H9 (cell line): ENCODE measurements at regions not wholly inside any gene's neighbourhood (a gene's known extent, or its start where the extent isn't known, plus 50 kb on each side); places are given as distances from the start of the nearest gene placed in this dataset.

Experiments
- DNase-seq: peaks from one replicate; pipeline ENCODE4 v3.0.0-alpha.2; 2017
- H2AFZ ChIP-seq: one replicate; pipeline ENCODE4 v1.6.1; 2013; ENCODE audit warnings: mild to moderate bottlenecking, low read length, control low read depth, moderate library complexity
- H2AK5ac ChIP-seq: 2 replicates; pipeline ENCODE4 v1.6.1; 2013; ENCODE audit warnings: low read length, control low read depth, mixed read lengths; ENCODE audit not compliant: insufficient read length
- H2BK120ac ChIP-seq: one replicate; pipeline ENCODE4 v1.6.1; 2013; ENCODE audit warnings: low read depth, mild to moderate bottlenecking, low read length, control low read depth, inconsistent platforms; ENCODE audit not compliant: poor library complexity, severe bottlenecking
- H2BK12ac ChIP-seq: 2 replicates; pipeline ENCODE4 v1.6.1; 2013; ENCODE audit warnings: low read length, control low read depth, mixed read lengths, low read depth; ENCODE audit not compliant: insufficient read length
- H2BK15ac ChIP-seq: 2 replicates; pipeline ENCODE4 v1.6.1; 2013; ENCODE audit warnings: low read depth, low read length, control low read depth
- H2BK20ac ChIP-seq: one replicate; pipeline ENCODE4 v1.6.1; 2013; ENCODE audit warnings: low read depth, mild to moderate bottlenecking, low read length, control low read depth, inconsistent platforms; ENCODE audit not compliant: poor library complexity, severe bottlenecking
- H2BK5ac ChIP-seq: 2 replicates; pipeline ENCODE4 v1.6.1; 2013; ENCODE audit warnings: low read length, control low read depth, mixed read lengths; ENCODE audit not compliant: insufficient read length
- H3K14ac ChIP-seq: 2 replicates; pipeline ENCODE4 v1.6.1; 2013; ENCODE audit warnings: low read length, control low read depth; ENCODE audit not compliant: insufficient read depth
- H3K18ac ChIP-seq: 2 replicates; pipeline ENCODE4 v1.6.1; 2013; ENCODE audit warnings: low read depth, mild to moderate bottlenecking, mixed read lengths, low read length, control low read depth; ENCODE audit not compliant: insufficient read length
- H3K23ac ChIP-seq: 2 replicates; pipeline ENCODE4 v1.6.1; 2013; ENCODE audit warnings: low read length, control low read depth, mixed read lengths, low read depth; ENCODE audit not compliant: insufficient read length
- H3K23me2 ChIP-seq: 2 replicates; pipeline ENCODE4 v1.6.1; 2013; ENCODE audit warnings: low read depth, mild to moderate bottlenecking, mixed read lengths, low read length, control low read depth; ENCODE audit not compliant: insufficient read length, poor library complexity, severe bottlenecking
- H3K27ac ChIP-seq: 2 replicates; pipeline ENCODE4 v1.5.1; 2013; ENCODE audit warnings: low read length, control low read depth, mixed read lengths, low read depth; ENCODE audit not compliant: insufficient read length
- H3K27me3 ChIP-seq: 2 replicates; pipeline ENCODE4 v1.6.1; 2013; ENCODE audit warnings: low read length, control low read depth, inconsistent platforms; ENCODE audit not compliant: insufficient read depth
- H3K4ac ChIP-seq: 2 replicates; pipeline ENCODE4 v1.6.1; 2013; ENCODE audit warnings: low read depth, mild to moderate bottlenecking, control low read depth, inconsistent platforms, low read length, moderate library complexity
- H3K4me1 ChIP-seq: 2 replicates; pipeline ENCODE4 v1.6.1; 2013; ENCODE audit warnings: low read length, control low read depth, inconsistent platforms; ENCODE audit not compliant: insufficient read depth
- H3K4me2 ChIP-seq: 2 replicates; pipeline ENCODE4 v1.6.1; 2013; ENCODE audit warnings: low read length, control low read depth, mixed read lengths; ENCODE audit not compliant: insufficient read length, insufficient read depth
- H3K56ac ChIP-seq: 2 replicates; pipeline ENCODE4 v1.6.1; 2013; ENCODE audit warnings: low read depth, mild to moderate bottlenecking, mixed read lengths, low read length, control low read depth; ENCODE audit not compliant: insufficient read length
- H3K79me1 ChIP-seq: 2 replicates; pipeline ENCODE4 v1.6.1; 2013; ENCODE audit warnings: low read depth, mild to moderate bottlenecking, moderate library complexity, low read length, control low read depth, inconsistent platforms; ENCODE audit not compliant: insufficient read depth, poor library complexity, severe bottlenecking
- H3K79me2 ChIP-seq: 2 replicates; pipeline ENCODE4 v1.6.1; 2013; ENCODE audit warnings: low read length, control low read depth, inconsistent platforms; ENCODE audit not compliant: insufficient read depth
- H3K9ac ChIP-seq: 2 replicates; pipeline ENCODE4 v1.6.1; 2013; ENCODE audit warnings: low read length, control low read depth, mixed read lengths; ENCODE audit not compliant: insufficient read length; ENCODE audit errors: extremely low read depth
- H3K9me3 ChIP-seq: one replicate; pipeline ENCODE4 v1.6.1; 2013; ENCODE audit warnings: low read depth, low read length, inconsistent platforms; ENCODE audit not compliant: control insufficient read depth
- H3T11ph ChIP-seq: one replicate; pipeline ENCODE4 v1.6.1; 2013; ENCODE audit warnings: mild to moderate bottlenecking, low read length, control low read depth, inconsistent platforms
- H4K20me1 ChIP-seq: one replicate; pipeline ENCODE4 v1.6.1; 2013; ENCODE audit not compliant: control insufficient read depth, insufficient read length, insufficient read depth
- H4K5ac ChIP-seq: 2 replicates; pipeline ENCODE4 v1.6.1; 2013; ENCODE audit warnings: low read depth, mild to moderate bottlenecking, mixed read lengths, low read length, control low read depth; ENCODE audit not compliant: insufficient read length
- H4K8ac ChIP-seq: replicated peaks from 2 replicates; pipeline ENCODE4 v1.6.1; 2013; ENCODE audit warnings: low read length, control low read depth, mixed read lengths, low read depth; ENCODE audit not compliant: insufficient read length
- H4K91ac ChIP-seq: 2 replicates; pipeline ENCODE4 v1.6.1; 2013; ENCODE audit warnings: low read depth, mild to moderate bottlenecking, moderate library complexity, mixed read lengths, low read length, control low read depth; ENCODE audit not compliant: insufficient read length
- H3K27ac Mint-ChIP-seq, 3 experiments: 2 replicates in 2 of 3; 3 replicates in 1 of 3; pipeline ENCODE4 v1.8.0; 2020 to 2021; ENCODE audit warnings: mixed read lengths in 3 of 3, mild to moderate bottlenecking in 1 of 3, moderate library complexity in 1 of 3
- H3K27me3 Mint-ChIP-seq: 2 replicates; pipeline ENCODE4 v1.8.0; 2021; ENCODE audit warnings: low read depth, mild to moderate bottlenecking, moderate library complexity, mixed read lengths
- H3K36me3 Mint-ChIP-seq, 3 experiments: 2 replicates in 2 of 3; 3 replicates in 1 of 3; pipeline ENCODE4 v1.8.0; 2020 to 2021; ENCODE audit warnings: low read depth in 3 of 3, mixed read lengths in 3 of 3; ENCODE audit not compliant: insufficient read depth in 1 of 3
- H3K4me1 Mint-ChIP-seq, 2 experiments: 2 replicates each; pipeline ENCODE4 v1.8.0; 2020; ENCODE audit warnings: mixed read lengths in 2 of 2
- H3K4me3 Mint-ChIP-seq, 2 experiments: 2 replicates in 1 of 2; 3 replicates in 1 of 2; pipeline ENCODE4 v1.8.0; 2020 to 2021; ENCODE audit warnings: mild to moderate bottlenecking in 2 of 2, mixed read lengths in 2 of 2, moderate library complexity in 1 of 2
- H3K9me3 Mint-ChIP-seq, 2 experiments: 2 replicates in 1 of 2; 3 replicates in 1 of 2; pipeline ENCODE4 v1.8.0; 2020; ENCODE audit warnings: mild to moderate bottlenecking in 2 of 2, mixed read lengths in 2 of 2, moderate library complexity in 1 of 2
- CTCF ChIP-seq: fragments of 200-600 bp; sonication (generic); conservative IDR thresholded peaks from 3 replicates; pipeline ENCODE4 v1.8.0; 2021; ENCODE audit warnings: antibody characterized with exemption, mild to moderate bottlenecking
- WGBS: extraction: QIAGEN DNeasy Blood & Tissue Kit; methylation state at CpG from one replicate; pipeline ENCODE4 v1.1.7; 2013; ENCODE audit warnings: missing lambda C conversion rate, low lambda C conversion rate, mixed read lengths; ENCODE audit not compliant: insufficient read length; ENCODE audit errors: extremely low coverage; 5-methylcytosine and 5-hydroxymethylcytosine counted together

- H2BK20ac ChIP-seq, result no peak overlapping the region
- H3K9ac ChIP-seq, result no peak overlapping the region
- peak overlapping the region in 2 of 3 experiments; percentile 49 to 80; a peak in 1 of 7 replicates for H3K27ac Mint-ChIP-seq
- no peaks in the 10 kb centered on the region for H3K79me1 ChIP-seq
- DNase-seq, result no peak
- H3K27me3 Mint-ChIP-seq, result no peaks in the 10 kb centered on the region
- H4K20me1 ChIP-seq, result no peaks in the 10 kb centered on the region
- H3T11ph ChIP-seq, result no peak overlapping the region
- H2AFZ ChIP-seq, result no peak overlapping the region
- H3K18ac ChIP-seq, result no peak overlapping the region
- no CpG with 5 or more reads among the region's 6 CpGs for WGBS
- H3K4me2 ChIP-seq, result no peak overlapping the region
- H3K56ac ChIP-seq, result no peak overlapping the region
- H2BK5ac ChIP-seq, result no peak overlapping the region
- no peak overlapping the region for H4K91ac ChIP-seq
- H3K23ac ChIP-seq, result no peak overlapping the region
- H2BK12ac ChIP-seq, result no peak overlapping the region
- no peaks in the 10 kb centered on the region for H3K79me2 ChIP-seq
- no peaks in the 10 kb centered on the region for H3K23me2 ChIP-seq
- no peak overlapping the region for H3K27ac ChIP-seq
- H3K9me3 ChIP-seq, result no peaks in the 10 kb centered on the region
- no peaks in the 10 kb centered on the region for H3K27me3 ChIP-seq
- H2AK5ac ChIP-seq, result no peak overlapping the region
- peaks cover 24 to 33% of the 10 kb centered on the region in 2 experiments for H3K4me1 Mint-ChIP-seq
- no peak overlapping the region for H4K8ac ChIP-seq
- H3K4me1 ChIP-seq, result no peaks in the 10 kb centered on the region; the same call in 1 of the 2 replicates
- H4K5ac ChIP-seq, result no peak overlapping the region
- no peak overlapping the region for H2BK15ac ChIP-seq
- H3K4ac ChIP-seq, result no peak overlapping the region
- no peak overlapping the region for H3K14ac ChIP-seq
- no peaks in the 10 kb centered on the region for H3K9me3 Mint-ChIP-seq
- H3K4me3 Mint-ChIP-seq, result no peak overlapping the region; a peak in 1 of 5 replicates
- no peak for TF ChIP-seq CTCF
- H3K36me3 Mint-ChIP-seq, result no peaks in the 10 kb centered on the region
- H2BK120ac ChIP-seq, result no peak overlapping the region
Measured at GRCh38 chr14:65303899-65304222, 108.7 kb upstream of the FUT8 start.
